Natural killer cell treated with Interleukin-12 subunit alpha and Interleukin-12 subunit beta and Interleukin-15 and Interleukin-18, amount 100 ng/mL, for 72 hours (primary cell): ENCODE measurements at regions not wholly inside any gene's neighbourhood (a gene's known extent, or its start where the extent isn't known, plus 50 kb on each side); places are given as distances from the start of the nearest gene placed in this dataset.

Experiments
- ATAC-seq, 2 donors: fragments of 150-1000 bp; cut with Tn5 transposase in 1 of 2; sonication (Bioruptor Pico), chemical (Tn5 transposase) in 1 of 2; 2 replicates each; pipeline ENCODE4 v1.10.0; 2021
- DNase-seq: peaks from one replicate; pipeline ENCODE4 v3.0.0; 2022; ENCODE audit warnings: low spot score
- H3K27ac Mint-ChIP-seq, 2 donors: 1 replicate in 1 of 2; 2 replicates in 1 of 2; pipeline ENCODE4 v1.8.0; 2022; ENCODE audit warnings: mixed read lengths in 2 of 2, mild to moderate bottlenecking in 1 of 2, moderate library complexity in 1 of 2
- H3K27me3 Mint-ChIP-seq, 2 donors: 1 replicate in 1 of 2; 2 replicates in 1 of 2; pipeline ENCODE4 v1.8.0; 2022; ENCODE audit warnings: mixed read lengths in 2 of 2
- H3K36me3 Mint-ChIP-seq: one replicate; pipeline ENCODE4 v1.8.0; 2022; ENCODE audit warnings: mixed read lengths
- H3K4me1 Mint-ChIP-seq, 2 donors: 1 replicate in 1 of 2; 2 replicates in 1 of 2; pipeline ENCODE4 v1.8.0; 2022; ENCODE audit warnings: low read depth in 2 of 2, mixed read lengths in 2 of 2, mild to moderate bottlenecking in 1 of 2
- H3K4me3 Mint-ChIP-seq: one replicate; pipeline ENCODE4 v1.8.0; 2022; ENCODE audit warnings: mixed read lengths
- H3K9me3 Mint-ChIP-seq: 2 replicates; pipeline ENCODE4 v1.8.0; 2022; ENCODE audit warnings: mixed read lengths

DNA sequence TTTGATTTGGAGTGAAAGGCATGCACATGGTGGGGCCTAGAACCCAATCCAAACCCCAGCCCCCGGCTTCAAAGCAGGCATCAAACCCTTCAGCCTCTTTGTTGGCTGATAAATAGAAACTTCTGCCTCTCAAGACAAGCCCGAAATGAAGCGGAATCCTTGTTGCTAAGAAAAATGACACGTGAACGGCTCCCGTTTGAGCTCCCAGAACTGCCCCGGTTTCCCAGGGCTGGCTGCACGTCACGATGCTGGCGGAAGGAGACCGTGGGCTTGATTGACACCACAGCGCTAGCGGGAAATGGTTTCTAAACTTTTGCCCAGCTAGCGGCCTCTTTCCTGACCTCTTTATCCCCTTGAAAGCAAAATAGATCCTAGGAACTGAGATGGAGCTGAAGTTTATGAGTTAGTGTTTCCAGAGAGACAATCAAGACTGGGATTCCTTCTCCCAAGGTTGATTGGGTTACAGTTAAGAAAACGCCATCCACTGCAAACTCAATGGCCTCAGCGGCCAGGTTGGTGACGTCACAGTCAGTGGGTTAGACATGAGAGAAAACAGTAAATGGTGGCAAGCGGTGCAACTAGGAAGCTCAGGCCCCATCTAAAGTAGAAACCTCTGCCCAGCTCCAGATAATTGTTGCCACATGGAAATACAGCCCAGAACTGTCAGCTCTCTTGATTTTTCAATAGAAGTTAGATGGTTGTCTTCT lies 117.0 kb downstream of the ANKRD60 start:
- no peak overlapping the region for H3K4me3 Mint-ChIP-seq
- DNase-seq (no peak), ATAC-seq (no peak)
- H3K4me1 Mint-ChIP-seq = no peaks in the 10 kb centered on the region
- H3K27me3 Mint-ChIP-seq = peaks cover 17 to 46% of the 10 kb centered on the region in 2 donors
- no peak overlapping the region for H3K27ac Mint-ChIP-seq
- H3K36me3 Mint-ChIP-seq = no peaks in the 10 kb centered on the region
- no peaks in the 10 kb centered on the region for H3K9me3 Mint-ChIP-seq

DNA sequence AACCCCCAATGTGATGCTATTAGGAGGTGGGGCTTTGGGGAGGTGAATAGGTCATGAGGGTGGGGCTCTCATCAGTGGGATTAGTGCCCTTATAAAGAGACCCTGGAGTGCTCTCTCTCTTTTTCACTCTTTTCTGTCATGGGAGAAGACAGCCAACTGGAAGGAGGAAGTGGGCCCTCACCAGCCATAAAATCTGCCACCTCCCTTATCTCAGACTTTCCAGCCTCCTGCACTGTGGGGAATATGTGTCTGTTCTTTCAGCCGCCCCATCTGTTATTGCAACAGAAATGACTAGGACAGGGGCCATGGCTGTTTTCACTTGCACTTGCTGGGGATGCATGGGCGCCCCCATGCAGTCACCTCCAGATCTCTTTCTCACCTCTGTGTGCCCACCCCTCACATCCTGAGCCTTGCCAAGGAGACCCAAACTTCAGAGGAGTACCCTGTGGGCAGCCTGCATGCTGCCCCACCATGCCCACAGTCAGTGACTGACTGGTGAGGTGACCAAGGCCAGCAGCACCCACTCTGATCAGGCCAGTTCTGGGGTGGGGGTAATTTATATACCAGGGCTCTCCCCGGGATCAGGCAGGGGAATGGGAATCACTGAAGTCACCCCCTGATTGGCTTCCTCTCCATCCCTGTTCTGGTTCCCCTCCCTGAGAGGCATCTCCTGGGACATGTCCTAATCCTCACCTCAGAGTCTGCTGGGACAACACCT lies 118.4 kb downstream of the ANKRD60 start:
- Mint-ChIP-seq H3K36me3 (no peaks in the 10 kb centered on the region), H3K9me3 (no peaks in the 10 kb centered on the region), H3K4me3 (no peak overlapping the region), H3K27me3 (peaks cover 19 to 40% of the 10 kb centered on the region in 2 donors), H3K27ac (no peak overlapping the region), H3K4me1 (no peaks in the 10 kb centered on the region)
- ATAC-seq (no peak), DNase-seq (no peak)

DNA sequence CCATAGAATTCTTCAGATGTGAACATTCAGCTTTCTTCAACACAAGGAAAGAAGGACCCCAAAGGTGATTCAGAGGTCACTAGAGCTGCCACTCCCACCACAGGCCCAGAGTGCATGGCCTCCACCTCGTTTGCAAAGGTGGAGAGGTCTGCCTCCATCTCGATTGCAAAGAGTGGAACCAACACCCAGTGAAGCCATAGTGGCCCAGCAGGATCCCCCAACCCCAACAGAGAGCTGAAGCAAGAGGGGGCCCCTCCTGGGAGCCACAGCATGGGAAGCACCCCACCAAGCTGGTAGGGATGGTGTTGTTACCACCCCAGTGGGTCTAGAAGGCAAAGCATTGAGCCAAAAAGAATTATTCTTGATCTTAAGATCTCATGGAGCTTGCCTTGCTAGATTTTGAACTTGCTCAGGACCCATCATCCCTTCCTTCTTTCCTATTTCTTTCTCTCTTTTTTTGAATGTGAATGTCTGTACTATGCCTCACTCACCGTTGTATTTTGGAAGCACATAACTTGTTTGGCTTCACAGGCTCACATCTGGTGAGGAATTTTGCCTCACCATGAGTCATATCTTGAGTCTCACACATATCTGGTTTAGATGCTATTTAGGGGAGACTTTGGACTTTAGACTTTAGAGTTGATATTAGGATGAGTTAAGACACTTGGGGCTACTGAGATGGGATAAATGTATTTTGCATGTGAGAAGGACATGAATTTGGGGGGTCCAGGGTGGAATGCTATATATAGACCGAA lies 119.2 kb downstream of the ANKRD60 start:
- no peak overlapping the region for H3K27ac Mint-ChIP-seq
- H3K4me1 Mint-ChIP-seq = no peaks in the 10 kb centered on the region
- peaks cover 16 to 36% of the 10 kb centered on the region in 2 donors for H3K27me3 Mint-ChIP-seq
- DNase-seq = no peak
- H3K4me3 Mint-ChIP-seq = no peak overlapping the region
- H3K36me3 Mint-ChIP-seq = no peaks in the 10 kb centered on the region
- ATAC-seq = no peak
- no peaks in the 10 kb centered on the region for H3K9me3 Mint-ChIP-seq

DNA sequence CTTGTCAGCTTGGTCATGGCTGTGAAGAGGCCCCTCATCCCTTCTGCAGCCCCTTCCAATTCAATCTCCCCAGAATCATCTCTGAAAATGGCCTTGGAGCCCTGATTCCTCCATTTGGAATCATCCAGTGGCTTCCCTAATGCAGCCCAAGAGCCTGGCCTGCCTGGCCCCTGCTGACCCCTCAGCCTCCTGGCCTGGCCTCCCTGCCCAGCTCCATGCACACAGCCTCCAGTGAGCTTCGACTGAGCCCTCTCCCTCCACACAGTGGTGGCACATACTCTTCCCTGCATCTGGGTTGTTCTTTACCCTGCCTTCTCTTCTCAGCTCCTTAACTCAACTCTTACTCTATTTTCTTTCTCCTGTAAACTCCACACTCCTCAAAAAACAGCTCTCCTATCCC lies 120.9 kb downstream of the ANKRD60 start:
- peaks cover 16 to 25% of the 10 kb centered on the region in 2 donors for H3K27me3 Mint-ChIP-seq
- ATAC-seq (peak; percentile 44 to 57), DNase-seq (no peak)
- no peak overlapping the region for H3K4me3 Mint-ChIP-seq
- no peaks in the 10 kb centered on the region for H3K9me3 Mint-ChIP-seq
- no peaks in the 10 kb centered on the region for H3K36me3 Mint-ChIP-seq
- H3K27ac Mint-ChIP-seq = no peak overlapping the region
- no peaks in the 10 kb centered on the region for H3K4me1 Mint-ChIP-seq

DNA sequence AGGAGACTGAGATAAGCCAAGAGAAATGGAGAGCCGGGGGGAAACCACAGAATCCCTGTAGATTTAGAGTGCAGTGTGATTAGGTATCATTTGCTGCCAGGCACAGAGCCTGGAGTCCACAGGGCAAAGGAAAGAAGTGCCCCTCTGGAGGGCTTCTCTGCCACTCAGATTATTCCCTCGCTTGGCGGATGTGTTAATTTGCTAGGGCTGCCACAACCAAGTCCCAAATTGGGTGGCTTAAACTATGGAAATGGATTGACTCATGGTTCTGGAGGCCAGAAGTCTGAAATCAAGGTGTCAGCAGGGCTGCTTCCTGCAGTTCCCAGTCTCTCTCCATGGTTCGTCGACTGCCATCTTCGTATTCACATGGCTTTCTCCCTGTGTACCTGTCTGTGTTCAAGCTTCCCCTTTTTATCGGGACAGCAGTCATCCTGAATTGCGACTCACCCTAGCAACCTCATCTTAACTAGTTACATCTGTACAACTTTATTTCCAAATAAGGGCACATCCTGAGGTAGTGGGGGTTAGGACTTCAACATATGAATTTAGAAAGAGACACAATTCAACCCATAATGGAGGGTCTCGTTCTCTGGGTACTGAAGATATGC lies 122.2 kb downstream of the ANKRD60 start:
- H3K27ac Mint-ChIP-seq = no peak overlapping the region
- no peaks in the 10 kb centered on the region for H3K36me3 Mint-ChIP-seq
- peaks cover 16 to 25% of the 10 kb centered on the region in 2 donors for H3K27me3 Mint-ChIP-seq
- H3K4me1 Mint-ChIP-seq = no peaks in the 10 kb centered on the region
- H3K4me3 Mint-ChIP-seq = no peak overlapping the region
- no peak for DNase-seq
- ATAC-seq = no peak
- no peaks in the 10 kb centered on the region for H3K9me3 Mint-ChIP-seq

DNA sequence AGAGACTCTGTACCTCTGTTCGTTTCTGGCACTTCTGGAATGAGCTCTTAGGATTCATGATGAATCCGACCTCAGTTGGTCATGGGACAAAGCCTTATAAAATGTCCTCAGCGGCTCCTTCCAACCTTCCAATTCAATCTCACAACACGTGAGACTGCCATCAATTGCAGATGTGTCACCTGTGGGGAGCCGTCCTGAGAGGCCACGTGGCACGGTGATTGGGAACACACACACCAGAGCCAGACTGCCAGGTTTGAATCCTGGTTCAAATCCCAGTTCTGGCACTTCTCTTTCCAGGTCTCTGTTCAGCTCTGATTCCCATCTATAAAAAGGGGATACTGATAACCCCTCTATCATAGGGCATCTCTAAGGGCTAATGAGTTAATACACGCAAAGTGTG lies 124.5 kb downstream of the ANKRD60 start:
- H3K9me3 Mint-ChIP-seq = no peaks in the 10 kb centered on the region
- no peak overlapping the region for H3K4me3 Mint-ChIP-seq
- DNase-seq (no peak), ATAC-seq (no peak)
- no peak overlapping the region for H3K27ac Mint-ChIP-seq
- H3K4me1 Mint-ChIP-seq = no peaks in the 10 kb centered on the region
- H3K36me3 Mint-ChIP-seq = no peaks in the 10 kb centered on the region
- H3K27me3 Mint-ChIP-seq = peaks cover 16 to 21% of the 10 kb centered on the region in 2 donors

DNA sequence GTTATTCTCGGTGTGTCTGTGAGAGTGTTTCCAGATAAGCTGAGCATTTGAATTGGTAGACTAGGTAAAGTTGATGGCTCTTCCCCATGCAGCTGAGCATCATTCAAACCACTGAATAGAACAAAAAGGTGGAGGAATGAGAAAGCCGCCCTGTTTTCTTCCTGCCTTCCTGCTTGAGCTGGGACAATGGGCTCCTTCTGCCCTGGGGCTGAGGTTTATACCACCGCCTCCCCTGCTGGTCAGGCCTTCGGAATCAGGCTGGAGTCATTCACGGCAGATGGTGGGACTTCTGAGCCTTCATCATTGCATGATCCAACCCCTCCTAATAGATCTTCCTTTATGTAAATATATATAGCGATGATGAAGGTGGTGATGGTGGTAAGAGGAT lies 124.9 kb downstream of the ANKRD60 start:
- ATAC-seq = no peak
- no peak overlapping the region for H3K4me3 Mint-ChIP-seq
- no peak overlapping the region for H3K27ac Mint-ChIP-seq

DNA sequence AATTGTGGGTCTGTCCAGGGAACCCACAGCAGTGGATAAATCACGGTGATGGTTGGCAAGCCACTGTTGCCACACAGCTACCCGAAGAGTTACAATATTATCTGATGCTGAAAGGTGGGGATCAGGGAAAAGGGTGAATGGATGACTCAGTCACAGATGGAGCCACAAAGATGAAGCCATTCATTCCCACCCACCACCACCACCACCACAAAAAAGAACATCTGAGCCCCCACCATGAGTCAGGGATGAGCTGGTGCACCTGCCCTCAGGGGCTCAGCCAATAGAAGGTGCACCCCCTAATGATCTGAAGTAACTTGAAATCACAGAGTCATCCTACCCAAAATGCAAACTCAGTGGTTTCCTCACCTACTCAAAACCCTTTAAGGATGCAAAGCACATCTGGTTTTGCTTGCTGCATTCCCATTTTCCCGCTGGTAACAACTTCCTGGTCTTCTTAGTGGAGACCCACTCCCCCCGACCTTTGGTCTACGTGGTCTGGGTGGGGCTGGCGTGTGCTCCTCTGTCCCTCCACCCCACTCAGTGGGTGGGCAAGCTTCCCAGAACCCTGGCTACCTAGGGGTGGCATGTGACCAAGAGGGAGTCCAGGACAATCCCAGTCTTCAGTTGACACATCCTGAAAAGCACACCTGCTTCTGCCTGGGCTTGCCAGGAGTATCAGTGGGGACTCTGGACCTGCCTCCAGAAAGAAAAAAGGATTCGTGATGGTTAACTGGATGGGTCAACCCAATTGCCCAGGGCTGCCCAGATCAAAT lies 125.5 kb downstream of the ANKRD60 start:
- no peaks in the 10 kb centered on the region for H3K36me3 Mint-ChIP-seq
- H3K9me3 Mint-ChIP-seq = no peaks in the 10 kb centered on the region
- no peaks in the 10 kb centered on the region for H3K4me1 Mint-ChIP-seq
- no peak overlapping the region for H3K27ac Mint-ChIP-seq
- DNase-seq (no peak), ATAC-seq (peak in 1 of 2 donors; percentile 30)
- peaks cover 6 to 18% of the 10 kb centered on the region in 2 donors for H3K27me3 Mint-ChIP-seq
- H3K4me3 Mint-ChIP-seq = no peak overlapping the region

More for the DNA sequence above, 124.9 kb downstream of the ANKRD60 start:
- H3K36me3 Mint-ChIP-seq = no peaks in the 10 kb centered on the region
- H3K4me1 Mint-ChIP-seq = no peaks in the 10 kb centered on the region
- DNase-seq = no peak
- H3K9me3 Mint-ChIP-seq = no peaks in the 10 kb centered on the region
- peaks cover 11 to 18% of the 10 kb centered on the region in 2 donors for H3K27me3 Mint-ChIP-seq

DNA sequence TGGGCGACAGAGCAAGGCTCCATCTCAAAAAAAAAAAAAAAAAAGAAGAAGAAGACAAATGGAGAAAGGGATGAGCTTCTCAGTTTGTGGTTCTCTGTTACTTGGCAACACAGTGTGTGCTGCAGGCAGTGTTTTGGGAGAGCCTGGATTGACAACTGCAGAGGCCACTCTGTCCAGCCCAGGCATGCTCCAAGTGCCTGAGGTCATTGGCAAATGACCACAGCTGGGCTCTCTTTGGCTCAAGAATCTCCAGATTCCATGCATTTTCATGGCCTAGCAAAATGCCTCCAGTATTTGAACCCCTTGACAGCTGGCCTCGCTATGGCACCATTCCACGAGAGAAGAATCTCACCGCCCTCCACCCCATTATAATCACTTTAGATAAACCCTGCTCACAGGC lies 126.2 kb downstream of the ANKRD60 start:
- Mint-ChIP-seq H3K4me1 (no peaks in the 10 kb centered on the region), H3K27me3 (peaks cover under 1 to 15% of the 10 kb centered on the region in 2 donors), H3K9me3 (no peaks in the 10 kb centered on the region), H3K36me3 (no peaks in the 10 kb centered on the region), H3K27ac (no peak overlapping the region), H3K4me3 (no peak overlapping the region)
- no peak for DNase-seq
- ATAC-seq = no peak

DNA sequence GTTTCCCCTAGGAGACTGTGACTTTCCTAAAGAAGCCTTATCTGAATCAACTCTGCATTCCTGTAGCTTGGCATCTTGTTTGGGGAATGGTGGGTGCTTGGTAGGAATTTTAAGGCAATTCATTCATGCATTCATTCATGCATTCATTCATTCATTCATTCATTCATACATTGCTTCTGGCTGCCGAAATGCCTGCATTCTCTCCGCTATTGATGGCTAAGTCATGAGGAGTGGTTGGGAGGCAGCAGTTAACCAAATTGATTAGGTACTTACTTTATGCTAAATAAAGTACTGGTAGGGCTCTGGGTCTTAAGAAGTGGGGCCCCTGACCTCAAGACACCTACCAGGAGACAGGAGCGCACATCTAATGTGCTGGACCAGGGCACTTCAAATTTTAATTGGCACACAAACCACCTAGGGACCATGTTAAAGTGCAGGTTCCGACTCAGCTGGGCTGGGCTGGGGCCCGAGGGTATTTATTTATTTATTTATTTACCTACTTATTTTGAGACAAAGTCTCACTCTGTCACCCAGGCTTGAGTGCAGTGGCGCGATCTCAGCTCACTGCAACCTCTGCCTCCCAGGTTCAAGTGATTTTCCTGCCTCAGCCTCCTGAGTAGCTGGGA lies 127.6 kb downstream of the ANKRD60 start:
- ATAC-seq (no peak), DNase-seq (no peak)
- Mint-ChIP-seq H3K27me3 (peaks cover 11 to 14% of the 10 kb centered on the region in 2 donors), H3K4me3 (no peak overlapping the region), H3K4me1 (no peaks in the 10 kb centered on the region), H3K27ac (no peak overlapping the region), H3K36me3 (no peaks in the 10 kb centered on the region), H3K9me3 (no peaks in the 10 kb centered on the region)

DNA sequence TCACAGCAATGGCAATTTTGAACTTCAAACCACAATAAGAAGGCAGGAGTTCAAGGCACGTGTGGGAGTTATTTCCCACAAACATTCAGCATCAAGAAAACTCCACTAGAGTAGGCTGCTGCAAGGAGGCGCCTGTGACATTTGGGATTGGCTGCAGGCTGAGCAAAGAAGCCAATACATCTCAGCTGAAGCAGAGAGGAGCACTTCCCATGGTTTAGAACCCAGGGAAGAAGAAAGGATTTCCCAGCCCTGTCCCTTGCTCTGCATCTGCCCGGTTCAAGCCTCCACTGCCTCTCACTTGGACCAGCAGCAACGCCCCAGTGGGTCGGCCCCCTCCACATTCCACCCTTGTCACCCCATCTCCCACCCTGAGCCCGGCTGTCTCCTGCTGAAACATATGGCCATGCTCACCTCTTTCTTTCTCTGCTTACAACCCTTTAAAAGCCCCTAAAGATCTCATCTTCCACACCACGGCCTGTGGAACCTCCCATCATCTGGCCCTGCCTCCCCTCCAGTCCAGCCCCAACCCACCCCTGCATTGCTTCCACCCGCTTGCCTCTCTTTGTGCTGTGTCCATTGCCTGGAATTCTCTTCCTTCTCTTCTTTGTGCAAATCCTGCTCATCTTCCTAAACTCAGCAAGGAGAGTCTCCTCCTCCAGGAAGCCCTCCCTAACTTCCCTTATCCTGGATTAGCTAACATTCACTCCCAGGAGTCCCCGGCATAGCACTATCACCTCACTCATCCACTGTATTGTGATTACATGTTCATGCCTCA lies 128.3 kb downstream of the ANKRD60 start:
- no peaks in the 10 kb centered on the region for H3K9me3 Mint-ChIP-seq
- H3K27me3 Mint-ChIP-seq = peaks cover 9 to 19% of the 10 kb centered on the region in 2 donors
- no peak for ATAC-seq
- H3K4me1 Mint-ChIP-seq = no peaks in the 10 kb centered on the region
- no peak overlapping the region for H3K4me3 Mint-ChIP-seq
- no peak for DNase-seq
- H3K36me3 Mint-ChIP-seq = no peaks in the 10 kb centered on the region
- H3K27ac Mint-ChIP-seq = no peak overlapping the region

DNA sequence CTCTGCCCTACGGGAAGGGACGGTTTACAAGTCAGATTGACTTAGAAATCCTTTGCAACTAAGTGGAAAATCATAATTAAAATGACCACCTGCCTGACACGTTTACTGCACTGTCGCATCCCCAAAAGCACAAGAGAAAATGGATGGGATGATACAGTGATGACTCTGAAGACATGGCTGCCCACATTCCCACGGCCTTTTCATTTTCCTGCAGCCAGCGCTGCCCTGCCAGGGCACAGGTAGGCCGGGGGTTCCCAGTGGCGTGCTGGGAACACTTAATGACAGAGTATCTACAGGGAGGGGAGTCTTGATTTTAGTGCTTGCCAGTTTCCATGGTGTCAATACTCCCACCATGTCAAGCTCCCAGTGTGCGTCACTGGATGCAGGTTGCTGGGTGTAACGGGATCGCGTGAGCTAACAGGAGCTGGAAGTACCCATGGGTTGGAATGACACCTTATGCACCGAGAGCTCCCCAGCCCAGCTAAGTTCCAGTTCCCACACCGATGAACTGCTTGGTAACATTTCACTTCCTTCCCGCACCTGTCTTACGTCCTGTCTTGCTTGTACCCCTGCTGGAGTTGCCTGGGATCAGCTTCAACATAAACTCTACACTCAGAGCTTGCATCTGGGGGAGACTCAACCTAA lies 129.0 kb downstream of the ANKRD60 start:
- Mint-ChIP-seq H3K27ac (no peak overlapping the region), H3K27me3 (peaks cover 9 to 19% of the 10 kb centered on the region in 2 donors), H3K4me1 (no peaks in the 10 kb centered on the region), H3K9me3 (no peaks in the 10 kb centered on the region), H3K4me3 (no peak overlapping the region), H3K36me3 (no peaks in the 10 kb centered on the region)
- DNase-seq (no peak), ATAC-seq (no peak)
